GM19025 (cell line): ENCODE measurements at regions not wholly inside any gene's neighbourhood (a gene's known extent, or its start where the extent isn't known, plus 50 kb on each side); places are given as distances from the start of the nearest gene placed in this dataset.
"Not testable (repeated sequence)": the region's sequence is repeated elsewhere in the genome, so short reads cannot be mapped to it uniquely, and the experiment has no call there.

Experiments used
- ATAC-seq: cut with Tn5 transposase; IDR thresholded peaks from one replicate; pipeline ENCODE4 v1.9.1; 2021; ENCODE audit warnings: mild to moderate bottlenecking, low read depth, moderate library complexity; ENCODE audit not compliant: unreplicated experiment

DNA sequence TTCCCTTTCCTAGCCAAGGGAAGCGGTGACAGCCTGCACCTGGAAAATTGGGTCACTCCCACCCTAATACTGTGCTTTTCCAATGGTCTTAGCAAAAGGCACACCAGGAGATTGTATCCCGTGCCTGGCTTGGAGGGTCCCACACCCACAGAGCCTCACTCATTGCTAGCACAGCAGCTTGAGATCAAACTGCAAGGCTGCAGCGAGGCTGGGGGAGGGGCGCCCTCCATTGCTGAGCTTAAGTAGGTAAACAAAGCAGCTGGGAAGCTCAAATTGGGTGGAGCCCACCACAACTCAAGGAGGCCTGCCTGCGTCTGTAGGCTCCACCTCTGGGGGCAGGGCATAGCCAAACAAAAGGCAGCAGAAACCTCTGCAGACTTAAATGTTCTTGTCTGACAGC, 504.1 kb upstream of the ADGRL3 start:
- ATAC-seq = not testable (repeated sequence)

DNA sequence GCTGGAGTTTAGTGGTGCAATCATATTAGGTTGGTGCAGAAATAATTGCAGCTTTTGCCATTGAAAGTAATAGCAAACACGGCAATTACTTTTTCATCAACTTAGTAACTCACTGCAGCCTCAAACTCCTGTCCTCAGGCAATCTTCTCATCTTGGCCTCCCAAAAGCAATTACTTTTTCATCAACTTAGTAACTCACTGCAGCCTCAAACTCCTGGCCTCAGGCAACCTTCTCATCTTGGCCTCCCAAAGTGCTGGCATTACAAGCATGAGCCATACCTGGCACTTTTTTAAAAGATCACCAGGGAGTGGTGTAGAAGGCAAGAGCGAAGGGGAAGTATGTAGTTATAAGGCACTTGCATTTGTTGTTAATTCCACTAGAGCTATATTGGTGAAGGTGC, 491.1 kb upstream of the ADGRL3 start:
- no peak for ATAC-seq

DNA sequence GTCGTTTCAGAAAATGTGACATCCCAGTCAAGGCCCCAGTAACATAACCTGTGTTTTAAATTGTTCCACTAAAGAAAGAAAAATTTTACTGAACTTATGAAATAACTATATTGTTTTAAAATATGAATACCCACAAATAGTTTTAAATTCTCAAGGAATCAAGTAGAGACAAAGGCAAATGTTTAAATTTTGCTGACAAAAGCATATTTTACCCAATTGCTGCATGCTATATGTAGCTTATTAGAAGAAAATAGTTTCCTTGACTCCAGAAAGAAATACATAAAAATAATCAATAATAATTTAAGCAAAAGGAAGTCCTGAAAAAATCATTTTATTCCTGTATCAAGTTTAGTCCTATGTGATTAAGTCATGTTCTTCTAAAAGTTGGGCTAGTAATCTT, 481.3 kb upstream of the ADGRL3 start:
- ATAC-seq = no peak

DNA sequence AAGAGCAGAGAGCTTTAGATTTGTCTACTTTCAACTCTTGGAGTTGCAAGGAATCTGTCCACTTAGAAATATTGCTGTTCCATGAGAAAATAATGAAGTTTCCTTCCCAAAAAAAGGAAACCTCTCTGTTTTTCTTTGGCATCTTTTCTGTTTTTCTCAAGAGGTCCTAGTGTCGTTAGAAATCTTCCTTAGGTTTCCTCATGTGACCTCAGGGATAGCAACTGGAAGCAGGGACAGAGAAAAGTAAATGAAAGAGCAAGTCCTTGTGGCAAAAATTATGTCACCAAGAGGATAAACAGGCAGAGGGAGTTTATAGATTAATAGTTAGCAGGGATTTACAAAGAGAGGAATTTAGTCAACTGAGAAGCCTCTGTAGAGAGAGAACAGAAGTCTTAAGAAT, 478.4 kb upstream of the ADGRL3 start:
- no peak for ATAC-seq

DNA sequence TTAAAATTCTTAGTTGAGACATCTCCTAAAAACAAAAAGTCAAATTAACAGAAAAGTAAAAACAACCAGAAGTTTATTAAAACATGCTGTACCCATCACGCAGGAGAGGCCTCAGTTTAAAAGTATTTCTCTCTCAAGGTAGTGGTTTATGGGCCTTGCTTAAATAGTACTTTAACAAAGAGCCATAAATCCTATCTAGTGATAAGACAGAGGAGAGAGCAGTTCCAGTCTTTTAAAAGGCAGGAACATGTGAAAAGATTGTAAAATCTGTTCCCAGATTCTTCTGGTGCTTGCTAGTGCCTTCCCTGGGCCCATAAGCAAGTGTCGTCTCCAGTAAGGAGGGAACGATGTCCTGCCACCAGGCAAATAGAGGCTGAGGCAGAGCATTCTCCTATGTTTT, 476.3 kb upstream of the ADGRL3 start:
- no peak for ATAC-seq

DNA sequence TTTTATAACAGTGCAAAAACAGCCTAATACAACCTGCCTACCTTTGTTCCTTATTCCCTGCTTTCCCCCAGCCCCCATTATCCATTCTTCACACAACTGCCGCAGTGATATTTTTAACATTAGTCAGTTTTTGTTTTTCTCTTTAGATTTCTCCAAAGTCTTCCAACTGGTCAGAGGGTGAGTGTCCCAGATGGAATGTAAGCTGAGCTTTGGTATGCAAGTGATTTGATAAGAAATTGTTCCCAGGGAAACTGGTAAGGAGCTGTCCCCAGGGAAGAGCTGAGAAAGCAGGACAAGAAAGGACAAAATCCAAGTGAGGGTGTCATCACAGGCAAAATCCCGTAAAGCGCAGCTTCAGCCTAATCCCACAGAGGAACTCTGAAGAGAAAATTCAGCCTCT, 475.5 kb upstream of the ADGRL3 start:
- no peak for ATAC-seq

DNA sequence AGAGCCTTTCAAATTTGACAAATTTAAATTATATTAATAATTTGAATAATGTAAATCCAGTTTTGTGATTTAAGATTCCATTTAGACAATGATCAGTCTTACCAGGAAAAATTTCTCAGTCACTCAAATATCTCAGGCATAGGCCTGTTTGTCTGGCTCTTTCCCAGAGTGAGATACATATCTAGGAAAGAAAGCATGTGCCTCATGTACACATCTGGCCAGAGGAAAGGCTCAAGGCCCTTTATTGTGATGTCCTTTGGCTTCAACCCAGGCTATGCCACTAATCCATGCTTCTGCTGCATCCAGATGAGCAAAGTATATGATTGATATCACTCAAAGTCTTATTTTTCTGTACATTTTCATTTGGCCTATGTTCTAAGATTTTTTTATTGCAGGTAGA, 473.3 kb upstream of the ADGRL3 start:
- ATAC-seq = no peak

DNA sequence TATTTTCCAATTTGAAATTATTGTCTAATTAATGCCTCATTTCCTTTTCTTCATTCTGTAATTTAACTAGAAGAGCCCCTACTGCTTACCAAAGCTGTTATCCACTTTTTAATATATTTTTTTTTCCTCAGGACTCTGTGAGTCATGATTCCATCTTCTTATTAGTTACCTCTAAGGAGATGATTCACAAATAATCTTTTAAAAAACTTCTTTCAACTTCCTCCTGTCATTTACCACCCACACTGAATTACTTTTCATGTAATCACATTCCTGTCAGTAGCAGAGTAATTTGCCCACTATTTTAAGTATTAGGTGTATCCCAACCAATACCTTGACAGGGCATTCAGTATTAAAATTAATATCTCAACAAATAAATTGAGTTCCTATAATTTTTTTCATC, 470.9 kb upstream of the ADGRL3 start:
- ATAC-seq = no peak

DNA sequence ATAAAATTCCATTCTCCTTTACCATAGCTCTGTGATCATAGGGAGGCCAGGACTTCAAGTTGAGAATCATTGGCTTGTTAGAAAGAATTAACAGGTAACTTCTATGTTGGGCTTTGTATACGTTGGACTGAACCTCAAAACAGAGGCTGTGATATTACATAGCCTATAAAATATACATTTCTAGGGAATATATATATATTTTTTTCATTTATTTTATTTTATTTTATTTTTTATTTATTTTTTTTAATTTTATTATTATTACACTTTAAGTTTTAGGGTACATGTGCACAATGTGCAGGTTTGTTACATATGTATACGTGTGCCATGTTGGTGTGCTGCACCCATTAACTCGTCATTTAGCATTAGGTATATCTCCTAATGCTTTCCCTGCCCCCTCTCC, 470.4 kb upstream of the ADGRL3 start:
- ATAC-seq = not testable (repeated sequence)

DNA sequence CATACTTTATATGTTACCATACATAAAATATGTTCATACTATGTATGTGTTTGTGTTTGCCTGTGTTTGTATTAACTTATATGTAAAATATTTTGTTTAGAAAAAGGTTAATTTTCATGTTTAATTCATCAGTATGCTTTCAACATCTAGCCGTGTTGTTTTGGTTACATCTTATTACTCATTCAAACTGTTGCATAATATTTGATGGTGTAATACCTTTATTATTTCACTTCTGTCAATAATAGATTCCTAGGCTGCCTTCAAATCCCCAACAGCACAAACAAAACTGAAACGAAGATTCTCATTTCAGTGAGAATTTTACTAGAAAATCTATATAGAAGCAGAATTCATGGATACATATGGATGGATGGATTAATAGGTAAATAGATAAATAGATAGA, 462.3 kb upstream of the ADGRL3 start:
- ATAC-seq = no peak

DNA sequence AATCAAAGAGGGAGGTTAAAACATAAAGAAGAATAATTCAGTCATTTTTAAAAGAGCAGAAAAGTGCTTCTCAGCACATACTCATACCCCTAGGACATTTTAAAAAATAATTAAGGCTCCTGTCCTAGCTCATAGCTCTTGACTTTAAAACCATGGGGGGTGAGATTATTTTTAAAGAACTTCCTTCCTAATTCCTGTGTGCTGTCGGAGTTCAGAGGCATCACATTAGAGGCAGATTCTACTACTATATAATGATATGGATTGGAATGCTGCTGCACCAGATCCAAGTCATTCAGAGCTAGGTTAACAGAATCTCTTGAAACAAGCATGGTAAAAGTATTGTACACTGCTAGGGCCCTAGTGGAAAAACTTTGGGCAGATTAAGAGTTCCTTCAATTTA, 456.5 kb upstream of the ADGRL3 start:
- no peak for ATAC-seq

DNA sequence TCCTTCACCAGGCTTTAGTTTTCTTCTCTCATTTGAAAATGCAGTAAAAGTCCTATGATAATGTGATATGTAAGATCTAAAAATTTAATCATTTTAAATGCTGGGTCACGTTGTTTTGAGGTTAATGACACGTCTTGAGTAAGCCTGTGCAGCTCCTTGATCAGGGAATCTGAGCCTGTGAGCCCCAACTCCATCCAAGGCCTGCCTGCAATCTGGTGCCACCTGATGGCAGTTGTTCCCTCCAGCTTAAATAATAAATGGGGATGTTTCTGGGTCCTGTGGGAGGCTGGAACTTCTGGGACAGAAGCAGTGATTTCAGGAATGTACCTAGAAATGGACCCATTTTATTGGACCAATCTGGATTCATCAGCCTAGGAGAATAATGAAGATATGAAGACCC, 455.4 kb upstream of the ADGRL3 start:
- no peak for ATAC-seq

DNA sequence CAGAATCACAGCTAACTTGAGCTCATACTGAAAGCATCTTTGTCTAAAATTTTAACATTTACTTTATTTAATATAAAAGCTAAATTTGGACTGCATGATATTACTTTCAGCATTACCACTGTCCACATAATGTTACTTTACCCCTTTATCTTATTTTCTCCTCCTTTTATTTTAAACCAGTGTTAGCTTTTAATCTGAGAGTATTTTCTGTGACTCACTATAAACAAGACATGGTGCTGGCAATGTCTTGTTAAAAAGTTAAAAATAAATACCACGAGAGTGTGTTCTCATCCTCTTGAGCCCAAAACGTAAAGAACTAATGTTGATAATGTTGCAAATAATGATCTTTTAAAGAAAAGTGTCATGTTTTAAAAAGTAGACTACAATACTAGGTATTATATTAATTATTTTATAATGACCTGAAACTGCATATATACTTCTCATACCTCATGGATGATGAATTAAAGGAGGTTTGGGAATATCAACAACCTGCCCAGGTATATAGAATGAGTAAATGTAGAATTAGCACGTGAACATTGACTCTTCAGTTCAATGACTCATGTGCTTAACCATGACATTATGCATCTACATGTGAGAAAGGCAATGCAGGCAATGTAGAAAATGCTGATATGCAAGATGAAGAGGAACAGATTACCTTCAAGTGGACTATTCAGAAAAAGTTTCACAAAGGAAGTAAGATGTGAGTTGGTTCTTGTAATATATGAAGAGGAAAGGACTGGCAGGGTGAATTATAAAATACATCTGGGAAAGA, 454.1 kb upstream of the ADGRL3 start:
- ATAC-seq = no peak

DNA sequence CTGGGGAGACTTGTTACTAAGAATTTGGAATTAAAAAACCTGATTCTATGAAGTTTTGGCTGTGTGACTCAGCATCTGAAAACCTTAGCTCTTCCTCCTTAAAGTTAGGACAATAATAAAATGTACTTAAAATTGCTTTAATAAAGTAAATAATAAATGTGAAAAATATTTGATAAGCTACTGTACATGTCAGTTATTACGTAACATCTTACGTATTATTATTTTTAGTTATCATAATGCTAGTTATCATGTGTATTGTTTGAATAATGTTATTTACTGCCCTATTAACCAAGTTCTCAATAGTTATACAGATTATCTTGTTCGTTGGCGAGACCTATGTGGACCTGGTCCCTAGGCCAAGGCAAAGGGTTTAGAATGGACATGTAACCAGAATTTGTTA, 449.2 kb upstream of the ADGRL3 start:
- ATAC-seq = no peak

DNA sequence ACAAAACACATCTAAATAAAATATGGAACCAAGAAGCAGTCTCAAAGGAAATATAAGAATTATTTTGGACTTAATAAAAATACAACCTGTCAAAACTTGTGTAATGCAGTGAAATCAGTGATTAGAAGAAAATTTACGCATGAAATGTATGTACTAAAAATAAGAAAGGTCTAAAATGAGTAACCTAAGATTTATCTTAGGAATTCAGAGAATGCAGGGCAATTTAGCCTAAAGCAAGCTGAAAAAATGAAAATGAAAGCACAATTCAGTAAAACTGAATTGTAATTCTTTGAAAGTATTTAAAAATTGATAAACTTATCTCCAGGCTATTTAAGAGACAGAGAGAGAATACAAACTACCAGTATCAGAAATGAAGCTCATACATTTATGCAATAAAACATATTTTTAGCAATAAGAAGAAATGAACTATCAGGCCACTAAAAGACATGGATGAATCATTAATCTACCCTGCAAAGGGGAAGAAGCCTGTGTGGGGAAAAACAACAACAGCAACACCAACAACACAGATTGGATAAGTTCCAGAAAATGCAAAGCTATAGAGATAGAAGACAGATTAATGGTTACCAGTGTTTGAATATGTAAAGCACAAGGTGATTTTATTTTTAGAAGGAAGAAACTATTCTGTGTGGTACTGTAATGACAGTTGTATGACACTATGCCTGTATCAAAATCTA, 442.0 kb upstream of the ADGRL3 start:
- ATAC-seq = no peak

DNA sequence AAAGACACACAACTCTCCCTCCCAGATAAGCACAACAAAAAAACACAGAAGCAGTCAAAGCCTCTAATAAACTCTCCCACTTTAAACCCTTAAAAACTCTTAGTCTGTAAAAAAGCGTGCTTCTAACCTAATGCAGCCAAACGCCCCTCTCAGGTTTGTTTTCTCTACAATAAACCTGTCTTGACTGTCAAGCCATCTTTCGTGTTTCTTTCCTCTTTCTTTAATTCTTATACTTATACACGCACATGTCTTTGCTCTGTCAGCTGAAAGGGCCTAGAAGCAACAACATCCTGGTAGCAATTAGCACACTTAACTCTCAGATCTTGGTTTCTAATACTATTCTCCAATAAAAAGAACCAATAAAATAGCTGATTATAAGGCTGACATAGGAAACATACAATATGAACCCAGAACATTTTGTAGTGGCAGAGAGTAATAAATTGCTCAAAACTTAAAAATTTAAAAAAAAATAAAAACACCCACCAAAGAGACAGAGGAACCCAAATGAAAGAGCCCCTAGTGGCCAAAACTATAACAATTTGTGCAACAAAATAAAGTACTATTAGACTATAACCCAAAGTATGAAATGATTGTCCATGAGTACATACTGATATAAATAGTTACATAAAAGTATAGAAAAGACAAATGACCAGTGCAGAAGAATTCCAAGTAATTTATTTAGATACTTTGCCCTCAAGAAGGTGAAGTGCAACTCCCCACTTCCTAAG, 440.4 kb upstream of the ADGRL3 start:
- no peak for ATAC-seq

DNA sequence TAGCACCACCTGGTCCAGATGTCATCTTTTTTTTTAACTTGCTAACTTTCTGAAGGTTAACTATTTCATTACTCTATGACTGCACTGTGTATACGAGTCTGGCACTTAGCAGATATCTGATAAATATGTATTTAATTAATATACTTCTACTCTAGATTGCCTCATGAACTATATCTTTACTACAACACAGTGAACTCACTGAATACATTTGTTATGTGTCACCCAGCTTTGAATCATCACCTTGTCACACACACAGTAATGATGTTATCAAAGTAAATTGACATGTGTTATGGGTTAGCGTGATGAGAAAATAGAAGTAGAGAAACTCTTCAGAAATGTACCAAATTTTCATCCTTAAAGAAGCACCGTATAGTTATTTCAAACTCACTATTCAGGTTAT, 419.3 kb upstream of the ADGRL3 start:
- no peak for ATAC-seq

DNA sequence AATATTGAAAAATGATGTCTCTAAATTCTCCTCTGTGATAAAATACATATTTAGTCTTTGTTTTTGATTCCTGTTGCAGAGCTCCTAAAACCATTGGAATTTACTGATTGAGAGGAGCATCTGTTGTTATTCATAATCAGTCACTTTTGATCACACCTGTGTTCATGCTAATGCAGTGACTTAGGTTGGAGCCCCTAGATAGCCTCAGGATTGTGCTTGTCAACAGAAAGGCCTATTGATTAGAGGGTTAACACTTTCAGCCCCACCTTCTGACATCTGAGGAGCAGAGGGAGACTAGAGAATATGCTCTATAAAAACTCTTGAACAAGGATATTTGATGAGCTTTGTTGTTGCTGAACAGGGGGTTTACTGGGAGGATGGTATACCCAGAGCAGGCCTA, 409.5 kb upstream of the ADGRL3 start:
- ATAC-seq = no peak

DNA sequence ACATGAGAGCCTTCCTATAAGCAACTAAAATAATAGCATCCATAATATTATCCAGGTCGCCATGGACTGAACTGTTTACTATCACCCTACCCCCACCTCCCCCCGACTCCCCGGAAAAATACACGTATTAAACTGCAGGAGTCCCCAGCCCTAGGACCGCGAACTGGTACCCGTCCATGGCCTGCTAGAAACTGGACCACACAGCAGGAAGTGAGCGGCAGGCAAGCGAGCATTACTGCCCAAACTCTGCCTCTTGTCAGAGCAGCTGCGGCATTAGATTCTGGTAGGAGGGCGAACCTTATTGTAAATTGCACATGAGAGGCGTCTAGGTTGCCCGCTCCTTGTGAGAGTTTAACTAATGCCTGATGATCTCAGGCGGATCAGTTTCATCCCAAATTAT, 405.8 kb upstream of the ADGRL3 start:
- ATAC-seq = no peak

DNA sequence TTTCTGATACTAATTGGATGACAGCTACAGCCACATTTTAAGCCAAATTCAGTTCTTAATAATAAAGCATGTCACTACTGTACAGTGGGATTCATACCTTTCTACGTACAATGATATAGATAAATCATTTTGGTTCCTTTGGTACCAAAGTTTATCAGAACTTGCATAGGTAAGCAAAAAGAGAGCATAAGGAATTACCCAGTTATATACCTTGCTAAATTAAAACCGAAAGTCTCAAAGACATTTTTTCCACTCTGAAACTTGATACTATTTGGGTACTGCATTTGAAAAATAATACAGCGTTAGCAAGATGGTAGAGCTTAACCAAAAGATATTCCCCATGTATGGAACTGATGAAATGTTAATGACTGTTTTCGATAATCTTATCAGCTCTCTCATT, 400.9 kb upstream of the ADGRL3 start:
- no peak for ATAC-seq

DNA sequence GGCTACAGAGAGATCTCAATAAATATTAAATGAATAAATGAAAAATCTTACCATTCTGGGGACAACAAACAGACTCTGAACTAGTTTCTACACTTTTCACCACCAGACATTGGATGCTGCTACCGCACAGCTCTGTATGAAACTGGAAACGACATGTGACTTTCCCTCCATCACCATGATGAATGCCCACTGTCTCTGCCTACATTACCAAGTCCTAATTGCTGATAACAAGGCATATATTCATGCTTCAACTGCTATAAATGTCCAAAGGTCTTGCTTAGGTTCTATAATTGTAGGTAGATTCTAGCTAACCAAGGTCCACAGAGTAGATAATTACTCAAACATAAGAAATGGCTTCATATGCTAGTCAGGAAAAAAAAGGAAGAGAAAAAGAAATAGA, 399.4 kb upstream of the ADGRL3 start:
- no peak for ATAC-seq
